MM.1S (cell line): ENCODE measurements at regions not wholly inside any gene's neighbourhood (a gene's known extent, or its start where the extent isn't known, plus 50 kb on each side); places are given as distances from the start of the nearest gene placed in this dataset.

Source experiments
- DNase-seq: peaks from one replicate; pipeline ENCODE4 v3.0.0-alpha.2; 2015
- H2AFZ ChIP-seq: fragments of 300-600 bp; sonication (generic); 2 replicates; pipeline ENCODE4 v1.6.0; 2016; ENCODE audit warnings: antibody characterized with exemption, low read length
- H3F3A ChIP-seq: fragments of 300-600 bp; sonication (generic); 2 replicates; pipeline ENCODE4 v1.6.1; 2016; ENCODE audit warnings: mild to moderate bottlenecking, antibody characterized with exemption, low read length, moderate library complexity, mixed read lengths; ENCODE audit not compliant: insufficient read depth
- H3K27ac ChIP-seq: fragments of 300-600 bp; sonication (generic); 2 replicates; pipeline ENCODE4 v1.5.1; 2016; ENCODE audit warnings: mild to moderate bottlenecking, low read length
- H3K27me3 ChIP-seq: fragments of 300-600 bp; sonication (generic); replicated peaks from 2 replicates; pipeline ENCODE4 v1.6.0; 2016; ENCODE audit warnings: low read length; ENCODE audit not compliant: insufficient read depth
- H3K36me3 ChIP-seq: fragments of 300-600 bp; sonication (generic); replicated peaks from 2 replicates; pipeline ENCODE4 v1.6.1; 2016; ENCODE audit warnings: mild to moderate bottlenecking, low read length, mixed read lengths; ENCODE audit not compliant: insufficient read depth
- H3K4me1 ChIP-seq: fragments of 300-600 bp; sonication (generic); 2 replicates; pipeline ENCODE4 v1.6.1; 2016; ENCODE audit warnings: low read length, mixed read lengths
- H3K4me2 ChIP-seq: fragments of 300-600 bp; sonication (generic); 2 replicates; pipeline ENCODE4 v1.6.0; 2016; ENCODE audit warnings: low read depth, low read length
- H3K4me3 ChIP-seq: fragments of 300-600 bp; sonication (generic); 2 replicates; pipeline ENCODE4 v1.5.1; 2016; ENCODE audit warnings: low read length, mixed read lengths
- H3K79me2 ChIP-seq: fragments of 300-600 bp; sonication (generic); 2 replicates; pipeline ENCODE4 v1.6.1; 2016; ENCODE audit warnings: mixed run types, low read length, mixed read lengths
- H3K9ac ChIP-seq: fragments of 300-600 bp; sonication (generic); 2 replicates; pipeline ENCODE4 v1.6.1; 2016; ENCODE audit warnings: low read length, mixed read lengths
- H3K9me2 ChIP-seq: fragments of 300-600 bp; sonication (generic); replicated peaks from 2 replicates; pipeline ENCODE4 v1.6.1; 2016; ENCODE audit warnings: mild to moderate bottlenecking, low read length, mixed read lengths; ENCODE audit not compliant: insufficient read depth
- H3K9me3 ChIP-seq: fragments of 300-600 bp; sonication (generic); replicated peaks from 2 replicates; pipeline ENCODE4 v1.6.1; 2016; ENCODE audit warnings: mild to moderate bottlenecking, low read length, mixed read lengths; ENCODE audit not compliant: insufficient read depth
- H4K20me1 ChIP-seq: fragments of 300-600 bp; sonication (generic); 2 replicates; pipeline ENCODE4 v1.6.1; 2016; ENCODE audit warnings: mild to moderate bottlenecking, low read length, moderate library complexity, mixed read lengths; ENCODE audit not compliant: insufficient read depth
- CTCF ChIP-seq: fragments of 300-600 bp; sonication (generic); IDR thresholded peaks from 2 replicates; pipeline ENCODE4 v1.5.1; 2016; ENCODE audit warnings: antibody characterized with exemption, low read length, mixed read lengths
- EZH2 ChIP-seq: fragments of 300-600 bp; sonication (generic); optimal IDR thresholded peaks from 2 replicates; pipeline ENCODE3; 2017; ENCODE audit warnings: low read depth, mild to moderate bottlenecking, antibody characterized with exemption, low read length, mixed read lengths
- EZH2phosphoT487 ChIP-seq: fragments of 300-600 bp; sonication (generic); IDR thresholded peaks from 2 replicates; pipeline ENCODE4 v1.6.1; 2018; ENCODE audit warnings: antibody characterized with exemption, low read length

- H3K4me1 ChIP-seq = no peaks in the 10 kb centered on the region
- no peak overlapping the region for H3K9ac ChIP-seq
- no peak overlapping the region for H3K4me3 ChIP-seq
- no peak for TF ChIP-seq EZH2
- no peak for TF ChIP-seq CTCF
- no peak for TF ChIP-seq EZH2phosphoT487
- H2AFZ ChIP-seq = no peak overlapping the region
- H3K9me3 ChIP-seq = no peaks in the 10 kb centered on the region
- no peaks in the 10 kb centered on the region for H3K79me2 ChIP-seq
- no peaks in the 10 kb centered on the region for H3K27me3 ChIP-seq
- no peak overlapping the region for H3K4me2 ChIP-seq
- no peaks in the 10 kb centered on the region for H3F3A ChIP-seq
- H3K9me2 ChIP-seq = no peaks in the 10 kb centered on the region
- no peaks in the 10 kb centered on the region for H4K20me1 ChIP-seq
- no peaks in the 10 kb centered on the region for H3K36me3 ChIP-seq
- DNase-seq = peak; percentile 54
- no peak overlapping the region for H3K27ac ChIP-seq
Observed at GRCh38 chr18:40375837-40376236, 1579.2 kb upstream of the PIK3C3 start.

- no peaks in the 10 kb centered on the region for H3K36me3 ChIP-seq
- H3K9me3 ChIP-seq = no peaks in the 10 kb centered on the region
- H2AFZ ChIP-seq = no peak overlapping the region
- DNase-seq = no peak
- H3K4me2 ChIP-seq = no peak overlapping the region
- H3K27ac ChIP-seq = no peak overlapping the region
- no peaks in the 10 kb centered on the region for H3F3A ChIP-seq
- H3K9me2 ChIP-seq = no peaks in the 10 kb centered on the region
- H3K4me1 ChIP-seq = no peaks in the 10 kb centered on the region
- no peak overlapping the region for H3K9ac ChIP-seq
- no peaks in the 10 kb centered on the region for H3K27me3 ChIP-seq
- TF ChIP-seq CTCF = no peak
- TF ChIP-seq EZH2phosphoT487 = no peak
- TF ChIP-seq EZH2 = no peak
- no peak overlapping the region for H3K4me3 ChIP-seq
- H4K20me1 ChIP-seq = no peaks in the 10 kb centered on the region
- H3K79me2 ChIP-seq = no peaks in the 10 kb centered on the region
Observed at GRCh38 chr18:40371673-40372072, 1583.4 kb upstream of the PIK3C3 start.

GRCh38 chr18:40367576-40367975 lies 1587.5 kb upstream of the PIK3C3 start:
- Histone ChIP-seq H2AFZ (no peak overlapping the region), H3K4me1 (no peaks in the 10 kb centered on the region), H3F3A (no peaks in the 10 kb centered on the region), H3K9ac (no peak overlapping the region), H3K9me2 (no peaks in the 10 kb centered on the region), H3K27me3 (no peaks in the 10 kb centered on the region), H3K27ac (no peak overlapping the region), H4K20me1 (no peaks in the 10 kb centered on the region), H3K79me2 (no peaks in the 10 kb centered on the region), H3K9me3 (no peaks in the 10 kb centered on the region), H3K4me3 (no peak overlapping the region), H3K36me3 (no peaks in the 10 kb centered on the region), H3K4me2 (no peak overlapping the region)
- TF ChIP-seq EZH2 (no peak), CTCF (no peak), EZH2phosphoT487 (no peak)
- no peak for DNase-seq

- Histone ChIP-seq H3K9me3 (no peaks in the 10 kb centered on the region), H4K20me1 (no peaks in the 10 kb centered on the region), H2AFZ (no peak overlapping the region), H3K9ac (no peak overlapping the region), H3K27me3 (no peaks in the 10 kb centered on the region), H3K4me1 (no peaks in the 10 kb centered on the region), H3K4me3 (no peak overlapping the region), H3K36me3 (no peaks in the 10 kb centered on the region), H3F3A (no peaks in the 10 kb centered on the region), H3K79me2 (no peaks in the 10 kb centered on the region), H3K4me2 (no peak overlapping the region), H3K9me2 (no peaks in the 10 kb centered on the region), H3K27ac (no peak overlapping the region)
- TF ChIP-seq EZH2phosphoT487 (no peak), CTCF (no peak), EZH2 (no peak)
- DNase-seq = no peak
Observed at GRCh38 chr18:40366521-40366920, 1588.5 kb upstream of the PIK3C3 start.
